ENCODE measurements at regions not wholly inside any gene's neighbourhood (a gene's known extent, or its start where the extent isn't known, plus 50 kb on each side); places are given as distances from the start of the nearest gene placed in this dataset.
"Not testable (repeated sequence)": the region's sequence is repeated elsewhere in the genome, so short reads cannot be mapped to it uniquely, and the experiment has no call there.

GRCh38 chr13:24564881-24565280, 52.3 kb upstream of the PARP4 start (continued):
- TF ChIP-seq ZBTB43 (CRISPR knock-in tag; IDR thresholded peaks at IDR 0.05) (no peak), ELF4 (CRISPR knock-in tag; IDR thresholded peaks at IDR 0.05; ENCODE audit: low read depth) (no peak), USF2 (CRISPR knock-in tag; IDR thresholded peaks at IDR 0.05) (no peak), ZMAT4 (CRISPR knock-in tag; IDR thresholded peaks at IDR 0.05) (no peak)

GRCh38 chr13:24567593-24567992, 55.0 kb upstream of the PARP4 start:
- H3K4me3 Mint-ChIP-seq; H3K27ac Mint-ChIP-seq; POLR2A ChIA-PET; H3K9me3 Mint-ChIP-seq; ATAC-seq; H3K4me1 Mint-ChIP-seq; H3K36me3 Mint-ChIP-seq; DNase-seq (ENCODE audit: low spot score); H3K27me3 Mint-ChIP-seq (ENCODE audit: low read depth): not testable (repeated sequence)
- CTCF ChIA-PET, result interaction anchor here (0.6 kb wide), 1 partner anchor 1054 kb away, joined by 3 read pairs; no protein-coding TSS in a partner anchor

- ChIA-PET CTCF (no interaction called here), POLR2A (no interaction called here)
These were observed 62.3 kb upstream of the PARP4 start for GRCh38 chr13:24574847-24575246.

More at GRCh38 chr13:24574847-24575246, 62.3 kb upstream of the PARP4 start:
- no peaks in the 10 kb centered on the region; the same call in 1 of the 2 replicates for H3K27me3 Mint-ChIP-seq (ENCODE audit: low read depth)
- no peaks in the 10 kb centered on the region for H3K4me1 Mint-ChIP-seq
- no peaks in the 10 kb centered on the region for H3K36me3 Mint-ChIP-seq
- DNase-seq (ENCODE audit: low spot score) (no peak), ATAC-seq (no peak)
- no peak overlapping the region for H3K27ac Mint-ChIP-seq
- H3K9me3 Mint-ChIP-seq, result peaks cover 25% of the 10 kb centered on the region
- no peak overlapping the region for H3K4me3 Mint-ChIP-seq
- TF ChIP-seq NR3C1 (CRISPR knock-in tag; conservative IDR thresholded peaks at IDR 0.05; ENCODE audit: low read depth) (no peak), MAX (CRISPR knock-in tag; IDR thresholded peaks at IDR 0.05) (no peak), ZMAT4 (CRISPR knock-in tag; IDR thresholded peaks at IDR 0.05) (no peak), NFYB (CRISPR knock-in tag; conservative IDR thresholded peaks at IDR 0.05; ENCODE audit: low read depth) (no peak), CBFB (CRISPR knock-in tag; IDR thresholded peaks at IDR 0.05; ENCODE audit: low read depth) (no peak), ZBTB43 (CRISPR knock-in tag; IDR thresholded peaks at IDR 0.05) (no peak), HMGA2 (CRISPR knock-in tag; IDR thresholded peaks at IDR 0.05) (no peak), TEAD4 (CRISPR knock-in tag; IDR thresholded peaks at IDR 0.05) (no peak), GRHL2 (CRISPR knock-in tag; IDR thresholded peaks at IDR 0.05; ENCODE audit: insufficient replicate concordance, severe bottlenecking) (no peak), TCF7 (CRISPR knock-in tag; IDR thresholded peaks at IDR 0.05; ENCODE audit: low read depth) (no peak), ZSCAN18 (CRISPR knock-in tag; IDR thresholded peaks at IDR 0.05) (no peak)
